CD8-positive, alpha-beta memory T cell (primary cell): ENCODE measurements at regions not wholly inside any gene's neighbourhood (a gene's known extent, or its start where the extent isn't known, plus 50 kb on each side); places are given as distances from the start of the nearest gene placed in this dataset.
A peak's percentile ranks its signal among the peaks of the same experiment; 100 is the strongest.
"Not testable (repeated sequence)": the region's sequence is repeated elsewhere in the genome, so short reads cannot be mapped to it uniquely, and the experiment has no call there.

Experiments
- CTCF ChIA-PET: fragments of 350-600 bp; sonication (Branson Sonifier 250); formaldehyde crosslinking; loops from one replicate; lab custom pipeline; 2021; ENCODE audit warnings: antibody characterized with exemption; lab: Charles Lee
- POLR2A ChIA-PET: fragments of 350-600 bp; sonication (Branson Sonifier 250); formaldehyde crosslinking; loops from one replicate; lab custom pipeline; 2021; ENCODE audit warnings: antibody characterized with exemption; lab: Charles Lee
- DNase-seq, 5 donors: peaks; one replicate each; pipeline versions ENCODE4 v3.0.0 to v3.0.0-alpha.2; 2020 to 2022; ENCODE audit warnings: mixed read lengths in 1 of 5
- H3K27ac ChIP-seq: one replicate; pipeline ENCODE4 v1.7.0; 2013; ENCODE audit warnings: low read depth, mild to moderate bottlenecking, low read length, moderate library complexity
- H3K27me3 ChIP-seq: 2 replicates; pipeline ENCODE4 v1.7.0; 2013; ENCODE audit warnings: low read length, mild to moderate bottlenecking; ENCODE audit not compliant: insufficient read depth, poor library complexity, severe bottlenecking
- H3K36me3 ChIP-seq: 2 replicates; pipeline ENCODE4 v1.7.0; 2013; ENCODE audit warnings: mild to moderate bottlenecking, low read length, moderate library complexity; ENCODE audit not compliant: insufficient read depth
- H3K4me1 ChIP-seq: 2 replicates; pipeline ENCODE4 v1.7.0; 2013; ENCODE audit warnings: mild to moderate bottlenecking, low read length, moderate library complexity; ENCODE audit not compliant: insufficient read depth
- H3K4me3 ChIP-seq: 2 replicates; pipeline ENCODE4 v1.7.0; 2013; ENCODE audit warnings: mild to moderate bottlenecking, low read length
- H3K9me3 ChIP-seq: 2 replicates; pipeline ENCODE4 v1.7.0; 2013; ENCODE audit warnings: mild to moderate bottlenecking, low read length
- H3K27ac Mint-ChIP-seq, 8 donors: one replicate each; pipeline ENCODE4 v1.8.0; 2020 to 2021; ENCODE audit warnings: mixed read lengths in 8 of 8, mild to moderate bottlenecking in 6 of 8, inconsistent platforms in 3 of 8, moderate library complexity in 3 of 8
- H3K27me3 Mint-ChIP-seq, 2 donors: one replicate each; pipeline ENCODE4 v1.8.0; 2020 to 2021; ENCODE audit warnings: mixed read lengths in 2 of 2, mild to moderate bottlenecking in 1 of 2, moderate library complexity in 1 of 2
- H3K36me3 Mint-ChIP-seq, 3 donors: one replicate each; pipeline ENCODE4 v1.8.0; 2020 to 2021; ENCODE audit warnings: mixed read lengths in 3 of 3, inconsistent platforms in 1 of 3, mild to moderate bottlenecking in 1 of 3
- H3K4me1 Mint-ChIP-seq, 3 donors: one replicate each; pipeline ENCODE4 v1.8.0; 2020 to 2021; ENCODE audit warnings: mixed read lengths in 3 of 3, inconsistent platforms in 1 of 3, mild to moderate bottlenecking in 1 of 3
- H3K4me3 Mint-ChIP-seq, 7 donors: one replicate each; pipeline ENCODE4 v1.8.0; 2020 to 2021; ENCODE audit warnings: mixed read lengths in 7 of 7, mild to moderate bottlenecking in 6 of 7, moderate library complexity in 4 of 7, inconsistent platforms in 2 of 7
- H3K9me3 Mint-ChIP-seq, 5 donors: one replicate each; pipeline ENCODE4 v1.8.0; 2020 to 2022; ENCODE audit warnings: mixed read lengths in 5 of 5, mild to moderate bottlenecking in 3 of 5, moderate library complexity in 2 of 5, inconsistent platforms in 1 of 5

DNA sequence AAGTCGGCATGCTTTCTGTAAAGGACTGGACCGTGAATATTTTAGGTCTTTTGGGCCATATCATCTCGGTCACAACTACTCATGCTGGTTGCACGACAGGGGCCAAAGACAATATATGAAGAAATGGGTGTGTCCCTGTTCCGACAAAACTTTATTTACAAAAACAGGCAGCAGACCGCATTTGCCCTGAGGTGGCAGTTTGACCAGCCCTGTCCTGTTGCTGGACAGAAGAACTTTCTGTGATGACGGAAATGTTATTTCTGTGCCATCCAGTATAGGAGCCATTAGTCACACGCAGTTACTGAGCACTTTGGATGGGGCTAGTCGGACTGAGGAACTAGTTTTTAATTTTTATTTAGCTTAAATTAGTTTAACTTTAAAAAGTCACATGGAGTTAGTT lies 112.8 kb upstream of the CARD11 start:
- Histone ChIP-seq H3K9me3 (no peaks in the 10 kb centered on the region), H3K4me1 (no peaks in the 10 kb centered on the region), H3K27ac (no peak overlapping the region), H3K27me3 (no peaks in the 10 kb centered on the region), H3K4me3 (no peak overlapping the region), H3K36me3 (no peaks in the 10 kb centered on the region)
- DNase-seq, result no peak
- ChIA-PET CTCF (interaction anchor here (1.0 to 1.3 kb wide), 2 partner anchors 64 to 292 kb away, joined by 3 to 7 read pairs; no protein-coding TSS in a partner anchor), POLR2A (no interaction called here)
- Mint-ChIP-seq H3K27me3 (peaks cover 0 to 6% of the 10 kb centered on the region in 2 donors), H3K4me3 (no peak overlapping the region), H3K4me1 (peaks cover 0 to 12% (median 11%) of the 10 kb centered on the region in 3 donors), H3K27ac (no peak overlapping the region), H3K9me3 (no peaks in the 10 kb centered on the region), H3K36me3 (no peaks in the 10 kb centered on the region)

DNA sequence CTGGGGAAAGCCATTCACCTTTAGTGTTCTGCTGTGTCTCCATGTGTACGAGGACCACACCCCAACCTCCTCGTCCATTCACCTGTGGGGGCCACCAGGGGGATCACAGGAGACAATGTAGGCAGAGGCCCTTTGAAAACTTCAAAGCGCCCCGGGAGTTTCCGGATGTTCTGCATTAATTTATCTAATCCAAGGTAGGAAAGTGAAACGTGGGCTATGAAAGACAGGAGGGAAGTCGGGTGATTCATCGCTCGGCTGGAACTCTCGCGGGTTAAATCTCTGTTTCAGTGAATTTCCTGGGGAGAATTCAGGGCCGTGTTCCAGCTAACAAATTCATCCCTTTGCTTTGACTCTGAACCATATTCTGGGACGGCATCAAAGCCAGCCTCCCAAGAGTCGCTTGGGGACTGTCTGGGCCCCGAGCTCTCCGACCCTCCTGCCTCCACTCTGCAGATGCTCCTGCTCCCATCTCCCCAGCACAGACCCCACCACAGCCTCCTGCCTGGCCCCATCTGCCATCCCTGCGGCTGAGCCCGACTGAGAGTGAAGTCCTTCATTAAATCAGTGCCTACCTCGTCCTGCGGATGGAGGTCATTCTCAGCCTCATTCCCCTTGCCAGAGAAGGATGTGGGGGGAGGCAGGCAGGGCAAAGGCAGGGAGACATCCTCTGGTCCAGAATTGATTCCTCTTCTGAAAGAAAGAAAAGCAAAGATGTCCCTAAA lies 114.1 kb upstream of the CARD11 start:
- Histone ChIP-seq H3K4me3 (no peak overlapping the region), H3K27me3 (no peaks in the 10 kb centered on the region), H3K36me3 (no peaks in the 10 kb centered on the region), H3K27ac (no peak overlapping the region), H3K9me3 (no peaks in the 10 kb centered on the region), H3K4me1 (no peaks in the 10 kb centered on the region)
- no peaks in the 10 kb centered on the region for H3K9me3 Mint-ChIP-seq
- ChIA-PET POLR2A (no interaction called here), CTCF (interaction anchor here (0.7 kb wide), 1 partner anchor 40 kb away, joined by 3 read pairs; no protein-coding TSS in a partner anchor)
- no peak overlapping the region for H3K4me3 Mint-ChIP-seq
- H3K27me3 Mint-ChIP-seq, result peaks cover 0 to 6% of the 10 kb centered on the region in 2 donors
- no peak overlapping the region for H3K27ac Mint-ChIP-seq
- no peak for DNase-seq
- no peaks in the 10 kb centered on the region for H3K36me3 Mint-ChIP-seq
- peaks cover 0 to 12% (median 11%) of the 10 kb centered on the region in 3 donors for H3K4me1 Mint-ChIP-seq

DNA sequence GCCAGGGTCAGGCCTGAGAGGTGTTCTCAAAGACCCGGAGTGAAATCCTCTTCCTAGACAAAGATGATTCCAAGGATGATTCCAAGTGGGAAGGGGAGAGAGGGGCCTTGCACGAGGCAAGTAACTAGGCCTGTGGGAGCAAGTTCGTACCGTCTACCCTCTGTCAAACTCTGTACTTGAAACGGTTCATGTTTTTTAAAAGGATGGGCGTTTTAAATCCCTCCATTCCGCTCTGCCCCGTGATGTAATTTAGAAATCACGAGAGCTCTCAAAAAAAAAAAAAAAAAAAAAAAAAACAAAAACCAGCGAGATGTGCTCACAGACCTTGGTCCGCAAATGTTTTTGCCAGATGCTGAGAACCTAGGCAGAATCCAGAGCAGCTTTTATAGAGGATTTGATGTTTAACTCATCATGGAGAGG lies 114.7 kb upstream of the CARD11 start:
- Histone ChIP-seq H3K27ac (no peak overlapping the region), H3K9me3 (no peaks in the 10 kb centered on the region), H3K4me3 (no peak overlapping the region), H3K27me3 (no peaks in the 10 kb centered on the region), H3K4me1 (no peaks in the 10 kb centered on the region), H3K36me3 (no peaks in the 10 kb centered on the region)
- peaks cover 0 to 12% (median 11%) of the 10 kb centered on the region in 3 donors for H3K4me1 Mint-ChIP-seq
- H3K4me3 Mint-ChIP-seq, result no peak overlapping the region
- ChIA-PET POLR2A (no interaction called here), CTCF (interaction anchor here (0.7 to 1.0 kb wide), 2 partner anchors 40 to 294 kb away, joined by 3 read pairs; no protein-coding TSS in a partner anchor)
- H3K27ac Mint-ChIP-seq, result no peak overlapping the region
- peaks cover 0 to 6% of the 10 kb centered on the region in 2 donors for H3K27me3 Mint-ChIP-seq
- H3K36me3 Mint-ChIP-seq, result no peaks in the 10 kb centered on the region
- no peaks in the 10 kb centered on the region for H3K9me3 Mint-ChIP-seq
- no peak for DNase-seq

DNA sequence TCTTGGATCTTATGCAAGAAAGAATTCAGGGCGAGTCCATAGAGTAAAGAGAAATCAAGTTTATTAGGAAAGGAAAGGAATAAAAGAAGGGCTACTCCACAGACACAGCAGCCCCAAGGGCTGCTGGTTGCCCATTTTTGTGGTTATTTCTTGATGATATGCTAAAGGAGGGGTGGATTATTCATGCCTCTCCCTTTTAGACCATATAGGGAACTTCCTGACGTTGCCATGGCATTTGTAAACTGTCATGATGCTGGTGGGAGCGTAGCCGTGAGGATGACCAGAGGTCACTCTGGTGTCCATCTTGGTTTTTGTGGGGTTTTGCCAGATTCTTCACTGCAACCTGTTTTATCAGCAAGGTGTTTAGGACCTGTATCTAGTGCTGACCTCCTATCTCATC lies 115.4 kb upstream of the CARD11 start:
- H3K4me3 ChIP-seq, result no peak overlapping the region
- ChIA-PET CTCF (interaction anchor here (1.0 kb wide), 1 partner anchor 294 kb away, joined by 3 read pairs; no protein-coding TSS in a partner anchor), POLR2A (no interaction called here)
- H3K27ac ChIP-seq, result no peak overlapping the region
- H3K27me3 ChIP-seq, result no peaks in the 10 kb centered on the region
- Mint-ChIP-seq H3K27me3 (peaks cover 0 to 6% of the 10 kb centered on the region in 2 donors), H3K36me3 (peaks cover 0 to under 1% (median 0%) of the 10 kb centered on the region in 3 donors), H3K9me3 (no peaks in the 10 kb centered on the region), H3K27ac (no peak overlapping the region), H3K4me1 (peaks cover 0 to 7% (median 6%) of the 10 kb centered on the region in 3 donors), H3K4me3 (no peak overlapping the region)
- DNase-seq, result no peak
- H3K36me3 ChIP-seq, result no peaks in the 10 kb centered on the region
- H3K9me3 ChIP-seq, result no peaks in the 10 kb centered on the region
- H3K4me1 ChIP-seq, result no peaks in the 10 kb centered on the region

DNA sequence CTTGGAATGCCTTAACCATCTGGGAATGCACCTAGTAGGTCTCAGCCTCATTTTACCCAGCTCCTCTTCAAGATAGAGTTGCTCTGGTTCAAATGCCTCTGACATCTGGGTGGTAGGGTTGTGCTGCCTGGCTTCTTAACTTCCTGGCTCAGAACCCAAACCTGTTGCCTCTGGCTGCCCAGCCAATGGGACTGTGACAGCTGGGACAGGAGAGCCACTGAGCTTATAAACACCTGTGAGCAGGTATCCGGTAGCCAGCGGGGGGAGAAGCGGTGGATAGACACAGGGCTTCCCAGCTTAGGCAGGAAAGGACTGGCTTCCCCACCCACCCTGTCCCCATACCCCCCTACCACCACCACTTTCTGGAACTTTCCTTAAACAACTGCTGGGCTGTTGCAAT lies 115.8 kb upstream of the CARD11 start:
- ChIA-PET POLR2A (no interaction called here), CTCF (interaction anchor here (1.0 kb wide), 1 partner anchor 295 kb away, joined by 3 read pairs; no protein-coding TSS in a partner anchor)
- no peak overlapping the region for H3K4me3 ChIP-seq
- H3K27ac ChIP-seq, result no peak overlapping the region
- Mint-ChIP-seq H3K4me1 (peaks cover 0 to 7% (median 6%) of the 10 kb centered on the region in 3 donors), H3K27me3 (peaks cover 0 to 6% of the 10 kb centered on the region in 2 donors), H3K27ac (no peak overlapping the region), H3K36me3 (peaks cover 0 to 4% (median 0%) of the 10 kb centered on the region in 3 donors), H3K4me3 (no peak overlapping the region), H3K9me3 (no peaks in the 10 kb centered on the region)
- no peaks in the 10 kb centered on the region for H3K27me3 ChIP-seq
- no peaks in the 10 kb centered on the region for H3K36me3 ChIP-seq
- no peaks in the 10 kb centered on the region for H3K4me1 ChIP-seq
- H3K9me3 ChIP-seq, result no peaks in the 10 kb centered on the region
- DNase-seq, result no peak

DNA sequence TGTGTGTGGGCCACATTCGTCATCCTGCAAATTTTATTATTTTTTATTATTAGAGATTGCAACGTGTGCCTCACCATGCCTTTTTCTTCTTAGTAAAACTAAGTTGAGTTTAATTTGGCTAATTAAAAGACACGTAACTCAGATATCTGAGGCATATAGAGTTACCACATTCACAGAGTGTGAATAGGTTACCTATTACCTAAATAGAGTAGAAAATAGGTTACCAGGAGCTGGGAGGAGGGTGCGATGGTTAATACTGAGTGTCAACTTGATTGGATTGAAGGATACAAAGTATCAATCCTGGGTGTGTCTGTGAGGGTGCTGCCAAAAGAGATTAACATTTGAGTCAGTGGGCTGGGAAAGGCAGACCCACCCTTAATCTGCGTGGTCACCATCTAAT lies 116.3 kb upstream of the CARD11 start:
- H3K9me3 Mint-ChIP-seq, POLR2A ChIA-PET, H3K4me1 ChIP-seq, H3K4me3 ChIP-seq, H3K9me3 ChIP-seq, H3K27ac ChIP-seq, H3K36me3 Mint-ChIP-seq, H3K4me3 Mint-ChIP-seq, H3K27ac Mint-ChIP-seq, H3K27me3 ChIP-seq, H3K27me3 Mint-ChIP-seq, CTCF ChIA-PET, H3K36me3 ChIP-seq, H3K4me1 Mint-ChIP-seq, DNase-seq: not testable (repeated sequence)

DNA sequence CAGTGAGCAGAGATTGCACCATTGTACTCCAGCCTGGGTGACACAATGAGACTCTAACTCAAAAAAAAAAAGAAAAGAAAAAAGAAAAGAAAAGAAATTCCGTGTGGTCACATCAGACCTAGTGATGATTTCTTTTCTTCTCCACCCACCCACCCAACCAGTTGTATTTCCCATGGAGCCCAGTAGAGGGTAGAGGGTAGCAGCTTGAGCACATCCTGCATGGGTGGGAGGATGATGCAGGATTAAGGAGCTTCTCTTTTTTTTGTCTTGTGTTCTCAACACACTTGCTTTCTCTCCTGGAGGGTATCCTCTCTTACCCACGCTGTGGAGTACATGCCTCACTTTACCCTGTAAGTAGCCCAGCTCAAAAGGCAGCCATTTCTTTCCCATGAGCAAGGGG lies 118.6 kb upstream of the CARD11 start:
- Histone ChIP-seq H3K4me3 (no peak overlapping the region), H3K27me3 (no peaks in the 10 kb centered on the region), H3K4me1 (no peaks in the 10 kb centered on the region), H3K36me3 (no peaks in the 10 kb centered on the region), H3K9me3 (no peaks in the 10 kb centered on the region), H3K27ac (no peak overlapping the region)
- Mint-ChIP-seq H3K9me3 (no peaks in the 10 kb centered on the region), H3K36me3 (peaks cover 0 to 4% (median 0%) of the 10 kb centered on the region in 3 donors), H3K27me3 (peaks cover 0 to 13% of the 10 kb centered on the region in 2 donors), H3K4me1 (no peaks in the 10 kb centered on the region), H3K4me3 (no peak overlapping the region), H3K27ac (no peak overlapping the region)
- DNase-seq, result no peak
- ChIA-PET CTCF (no interaction called here), POLR2A (no interaction called here)

DNA sequence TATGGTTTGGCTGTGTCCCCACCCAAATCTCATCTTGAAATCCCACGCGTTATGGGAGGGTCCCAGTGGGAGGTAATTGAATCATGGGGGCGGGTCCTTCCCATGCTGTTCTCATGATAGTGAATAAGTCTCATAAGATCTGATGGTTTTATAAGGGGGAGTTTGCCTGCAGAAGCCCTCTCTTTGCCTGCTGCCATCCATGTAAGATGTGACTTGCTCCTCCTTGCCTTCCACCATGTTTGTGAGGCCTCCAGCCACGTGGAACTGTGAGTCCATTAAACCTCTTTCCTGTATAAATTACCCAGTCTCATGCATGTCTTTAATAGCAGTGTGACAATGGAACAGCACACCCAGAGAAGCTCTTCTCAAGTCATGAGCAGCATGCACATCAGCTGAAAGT lies 119.1 kb upstream of the CARD11 start:
- H3K36me3 ChIP-seq, H3K9me3 Mint-ChIP-seq, H3K27me3 ChIP-seq, H3K27ac ChIP-seq, H3K27ac Mint-ChIP-seq, POLR2A ChIA-PET, H3K4me3 Mint-ChIP-seq, H3K4me3 ChIP-seq, CTCF ChIA-PET, H3K4me1 Mint-ChIP-seq, H3K4me1 ChIP-seq, H3K36me3 Mint-ChIP-seq, H3K9me3 ChIP-seq: not testable (repeated sequence)
- DNase-seq, result peak in 1 of 5 donors; percentile 8
- peaks cover 0 to 18% of the 10 kb centered on the region in 2 donors for H3K27me3 Mint-ChIP-seq
